ENCODE measurements at regions not wholly inside any gene's neighbourhood (a gene's known extent, or its start where the extent isn't known, plus 50 kb on each side); places are given as distances from the start of the nearest gene placed in this dataset.

DNA sequence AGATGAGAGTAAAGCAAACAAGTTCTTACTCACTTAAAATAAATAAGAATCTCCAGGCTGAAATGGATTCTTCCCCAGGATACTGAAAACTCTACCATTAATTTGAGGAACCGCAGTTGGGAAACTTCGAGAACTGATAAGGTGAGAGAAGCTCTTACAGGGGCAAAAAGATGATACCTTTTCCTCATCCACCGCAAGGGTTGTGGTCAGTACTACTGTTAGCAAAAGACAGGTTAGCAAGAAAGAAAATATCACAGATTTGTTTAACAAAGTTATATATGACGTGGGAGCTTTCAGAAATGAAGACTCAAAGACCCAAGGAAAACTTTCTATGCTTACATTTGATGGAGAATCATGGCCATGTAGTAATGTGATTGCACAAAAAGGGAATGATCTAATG is 441.6 kb downstream of the PCNX1 start:
- TF ChIP-seq POLR2A (IDR thresholded peaks at IDR 0.05) (no peak), POLR2AphosphoS5 (IDR thresholded peaks at IDR 0.05) (no peak)
- TF ChIP-seq, protein P1, sequence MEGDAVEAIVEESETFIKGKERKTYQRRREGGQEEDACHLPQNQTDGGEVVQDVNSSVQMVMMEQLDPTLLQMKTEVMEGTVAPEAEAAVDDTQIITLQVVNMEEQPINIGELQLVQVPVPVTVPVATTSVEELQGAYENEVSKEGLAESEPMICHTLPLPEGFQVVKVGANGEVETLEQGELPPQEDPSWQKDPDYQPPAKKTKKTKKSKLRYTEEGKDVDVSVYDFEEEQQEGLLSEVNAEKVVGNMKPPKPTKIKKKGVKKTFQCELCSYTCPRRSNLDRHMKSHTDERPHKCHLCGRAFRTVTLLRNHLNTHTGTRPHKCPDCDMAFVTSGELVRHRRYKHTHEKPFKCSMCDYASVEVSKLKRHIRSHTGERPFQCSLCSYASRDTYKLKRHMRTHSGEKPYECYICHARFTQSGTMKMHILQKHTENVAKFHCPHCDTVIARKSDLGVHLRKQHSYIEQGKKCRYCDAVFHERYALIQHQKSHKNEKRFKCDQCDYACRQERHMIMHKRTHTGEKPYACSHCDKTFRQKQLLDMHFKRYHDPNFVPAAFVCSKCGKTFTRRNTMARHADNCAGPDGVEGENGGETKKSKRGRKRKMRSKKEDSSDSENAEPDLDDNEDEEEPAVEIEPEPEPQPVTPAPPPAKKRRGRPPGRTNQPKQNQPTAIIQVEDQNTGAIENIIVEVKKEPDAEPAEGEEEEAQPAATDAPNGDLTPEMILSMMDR (IDR thresholded peaks at IDR 0.05), result no peak
- no peak for DNase-seq (ENCODE audit: low spot score)
- Histone ChIP-seq H3K4me1 (replicated peaks) (no peaks in the 10 kb centered on the region), H3K36me3 (no peaks in the 10 kb centered on the region), H3K4me3 (no peak overlapping the region), H3K27ac (no peak overlapping the region), H3K27me3 (replicated peaks; ENCODE audit: insufficient read depth) (no peaks in the 10 kb centered on the region), H3K9me3 (no peaks in the 10 kb centered on the region)
- 96% methylated on average over 4 of the region's 4 CpGs for WGBS
- intact Hi-C loops (cut with DNase I), result no loop called here

DNA sequence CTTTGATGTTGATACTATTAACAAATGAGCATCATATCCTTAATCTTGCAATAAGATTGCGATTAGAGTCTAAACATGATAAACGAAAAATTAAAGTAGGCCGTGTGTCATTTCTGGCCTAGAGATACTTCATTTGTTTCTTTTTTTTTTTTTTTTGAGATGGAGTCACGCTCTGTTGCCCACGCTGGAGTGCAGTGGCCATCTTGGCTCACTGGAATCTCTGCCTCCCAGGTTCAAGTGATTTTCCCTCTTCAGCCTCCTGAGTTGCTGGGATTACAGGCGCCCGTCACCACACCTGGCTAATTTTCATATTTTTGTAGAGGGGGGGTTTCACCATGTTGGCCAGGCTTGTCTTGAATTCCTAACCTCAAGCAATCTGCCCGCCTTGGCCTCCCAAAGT is 446.9 kb downstream of the PCNX1 start:
- 99% methylated on average over 8 of the region's 8 CpGs for WGBS
- peaks cover 4% of the 10 kb centered on the region for H3K4me1 ChIP-seq (replicated peaks)
- H3K27ac ChIP-seq, result no peak overlapping the region
- intact Hi-C loops (cut with DNase I), result no loop called here
- no peak for TF ChIP-seq POLR2A (IDR thresholded peaks at IDR 0.05)
- TF ChIP-seq, protein P1 (IDR thresholded peaks at IDR 0.05), result no peak
- TF ChIP-seq POLR2AphosphoS5 (IDR thresholded peaks at IDR 0.05), result no peak
- no peak for DNase-seq (ENCODE audit: low spot score)
- no peak overlapping the region for H3K4me3 ChIP-seq
- H3K27me3 ChIP-seq (replicated peaks; ENCODE audit: insufficient read depth), result no peaks in the 10 kb centered on the region
- H3K36me3 ChIP-seq, result no peaks in the 10 kb centered on the region
- H3K9me3 ChIP-seq, result no peaks in the 10 kb centered on the region

DNA sequence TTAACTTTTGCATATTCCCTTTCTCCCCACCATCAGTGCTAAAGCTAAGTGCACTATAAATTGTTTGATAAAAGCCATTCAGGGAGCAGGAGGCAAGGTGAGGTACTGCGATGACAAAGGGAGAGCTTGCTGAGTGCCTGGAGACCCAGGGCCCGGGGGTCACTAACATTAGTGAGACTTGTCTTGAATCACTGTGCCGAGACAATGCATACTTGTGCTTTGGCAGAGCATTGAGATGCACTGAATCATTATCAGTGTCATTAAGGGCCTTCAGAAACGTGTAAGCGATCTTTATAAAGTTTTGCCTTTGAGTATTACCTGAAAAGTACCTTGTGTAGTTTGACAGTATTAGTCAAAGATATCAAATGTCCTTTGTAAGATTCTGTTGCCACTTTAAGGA is 447.5 kb downstream of the PCNX1 start:
- no peaks in the 10 kb centered on the region for H3K27me3 ChIP-seq (replicated peaks; ENCODE audit: insufficient read depth)
- H3K4me3 ChIP-seq, result no peak overlapping the region
- intact Hi-C loops (cut with DNase I), result loop anchor here (5.0 kb wide), 1 partner anchor 32 kb away; the partner anchor contains the start of gene SIPA1L1
- WGBS, result 49% methylated on average over 5 of the region's 5 CpGs
- TF ChIP-seq POLR2A (IDR thresholded peaks at IDR 0.05) (no peak), POLR2AphosphoS5 (IDR thresholded peaks at IDR 0.05) (no peak)
- TF ChIP-seq, protein P1 (IDR thresholded peaks at IDR 0.05), result no peak
- peaks cover 4% of the 10 kb centered on the region for H3K4me1 ChIP-seq (replicated peaks)
- no peaks in the 10 kb centered on the region for H3K9me3 ChIP-seq
- no peak overlapping the region for H3K27ac ChIP-seq
- no peaks in the 10 kb centered on the region for H3K36me3 ChIP-seq
- DNase-seq (ENCODE audit: low spot score), result no peak

DNA sequence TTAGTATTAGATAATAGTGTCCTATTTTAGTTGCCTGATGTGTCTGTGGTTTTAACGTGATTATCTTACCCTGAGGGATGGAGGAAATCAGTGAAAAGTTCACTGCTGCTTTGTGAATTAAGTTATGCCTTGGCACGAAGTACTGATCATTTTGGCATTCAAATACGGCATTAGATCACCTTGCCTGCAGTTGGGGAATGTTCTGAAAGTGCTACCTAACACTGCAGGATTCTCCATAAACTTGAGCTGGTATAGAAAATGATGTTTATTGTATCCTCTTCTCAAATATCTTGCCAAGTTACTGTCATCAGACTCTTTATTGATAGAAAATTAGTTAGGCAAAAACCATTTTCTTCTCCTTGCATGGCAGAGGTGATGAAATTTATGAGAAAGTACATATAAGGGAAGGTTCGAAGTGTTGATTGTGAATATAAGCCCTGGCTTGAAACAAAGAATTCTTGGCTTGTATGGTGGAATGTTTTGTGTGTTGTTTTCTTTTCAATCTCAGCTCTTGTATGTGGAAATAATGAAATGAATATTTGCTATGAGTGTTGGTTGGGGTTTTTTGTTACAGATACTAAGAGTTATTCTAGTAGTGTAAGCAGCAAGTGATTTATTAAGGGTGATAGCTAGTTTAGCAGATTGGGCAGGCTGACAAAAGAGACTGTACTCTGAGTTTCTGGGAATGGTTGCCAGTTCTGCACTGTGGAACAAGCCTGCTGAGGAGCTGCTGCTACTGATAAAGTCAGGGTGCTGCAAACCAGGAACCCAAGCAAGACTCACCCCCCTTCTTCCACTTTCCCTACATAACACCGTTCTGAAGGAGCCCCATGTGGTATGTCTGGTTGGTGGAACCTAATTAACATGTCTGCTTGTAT is 448.3 kb downstream of the PCNX1 start:
- peaks cover 4% of the 10 kb centered on the region for H3K4me1 ChIP-seq (replicated peaks)
- TF ChIP-seq POLR2AphosphoS5 (IDR thresholded peaks at IDR 0.05), result no peak
- TF ChIP-seq POLR2A (IDR thresholded peaks at IDR 0.05), result no peak
- TF ChIP-seq, protein P1 (IDR thresholded peaks at IDR 0.05), result no peak

More for the DNA sequence above, 448.3 kb downstream of the PCNX1 start:
- Histone ChIP-seq H3K27me3 (replicated peaks; ENCODE audit: insufficient read depth) (no peaks in the 10 kb centered on the region), H3K4me3 (no peak overlapping the region), H3K9me3 (no peaks in the 10 kb centered on the region), H3K27ac (peak overlapping the region in 1 of 2 donors; percentile 13), H3K36me3 (no peaks in the 10 kb centered on the region)
- peak; percentile 42 for DNase-seq (ENCODE audit: low spot score)
- intact Hi-C loops (cut with DNase I), result loop anchor here (5.0 kb wide), 1 partner anchor 33 kb away; the partner anchor contains the start of gene SIPA1L1
- 10% methylated on average over 5 of the region's 5 CpGs for WGBS

Data from prostate gland (tissue), 2 donors.